Gastrocnemius medialis (tissue), 4 donors: ENCODE measurements at regions not wholly inside any gene's neighbourhood (a gene's known extent, or its start where the extent isn't known, plus 50 kb on each side); places are given as distances from the start of the nearest gene placed in this dataset.

Source experiments
- ATAC-seq, 2 donors: fragments of 150-250 bp; one replicate each; pipeline ENCODE4 v1.9.1; 2016
- DNase-seq, 2 donors: peaks; one replicate each; pipeline ENCODE4 v3.0.0-alpha.2; 2019
- H3K27ac ChIP-seq, 4 donors: fragments of 200-600 bp; sonication (generic); 1 replicate in 1 of 4; 2 replicates in 3 of 4; pipeline ENCODE4 v1.5.1; 2016 to 2018; ENCODE audit warnings: mild to moderate bottlenecking in 2 of 4, moderate library complexity in 1 of 4
- H3K27me3 ChIP-seq, 3 donors: fragments of 200-600 bp; sonication (generic) in 2 of 3; 1 replicate in 1 of 3; 2 replicates in 2 of 3; pipeline versions ENCODE4 v1.5.1 to v1.6.0; 2016 to 2019; ENCODE audit warnings: mild to moderate bottlenecking in 1 of 3, moderate library complexity in 1 of 3
- H3K36me3 ChIP-seq, 2 donors: fragments of 200-600 bp; sonication (generic) in 1 of 2; one replicate each; pipeline ENCODE4 v1.5.1; 2017 to 2018
- H3K4me1 ChIP-seq, 2 donors: fragments of 200-600 bp; sonication (generic) in 1 of 2; one replicate each; pipeline ENCODE4 v1.5.1; 2016 to 2017; ENCODE audit warnings: mild to moderate bottlenecking in 2 of 2
- H3K4me3 ChIP-seq, 4 donors: fragments of 200-600 bp; sonication (generic) in 3 of 4; 1 replicate in 1 of 4; 2 replicates in 3 of 4; pipeline ENCODE4 v1.5.1; 2016 to 2019; ENCODE audit warnings: mild to moderate bottlenecking in 2 of 4
- H3K9me3 ChIP-seq, 3 donors: fragments of 200-600 bp; sonication (generic) in 2 of 3; 1 replicate in 1 of 3; 2 replicates in 2 of 3; pipeline ENCODE4 v1.5.1; 2016 to 2019
- CTCF ChIP-seq, 5 experiments: fragments of 450-650 bp in 3 of 5; fragments of 200-600 bp in 2 of 5; sonication (generic) in 2 of 5; IDR thresholded peaks in 4 of 5; conservative IDR thresholded peaks in 1 of 5; 1 replicate in 4 of 5; 2 replicates in 1 of 5; pipeline ENCODE4 v1.5.1; 2016 to 2019; ENCODE audit warnings: antibody characterized with exemption in 5 of 5, mild to moderate bottlenecking in 3 of 5, moderate library complexity in 3 of 5
- POLR2A ChIP-seq, 2 donors: fragments of 450-650 bp; IDR thresholded peaks; one replicate each; pipeline ENCODE4 v1.6.1; 2017; ENCODE audit warnings: antibody characterized with exemption in 2 of 2, mild to moderate bottlenecking in 2 of 2, moderate library complexity in 2 of 2
- in situ Hi-C, 4 donors: fragments of 200-750 bp; cut with MboI; loops; one replicate each; pipeline versions ENCODE4 v1.15.0 to v1.8.0; 2017; ENCODE audit warnings: low sequenced_read_pairs in 4 of 4
- intact Hi-C: fragments of 100-400 bp; cut with DNase I; formaldehyde crosslinking; loops from one replicate; pipeline ENCODE4 v1.15.1; 2023; ENCODE audit warnings: low total_unique reads

GRCh38 chr3:153439780-153440179 lies 277.8 kb downstream of the RAP2B start:
- in situ Hi-C loops, result no loop called here

GRCh38 chr3:153440311-153440710 lies 278.3 kb downstream of the RAP2B start:
- in situ Hi-C loops (no loop called here), intact Hi-C loops (no loop called here)
- TF ChIP-seq CTCF (IDR thresholded peaks at IDR 0.05 in 4 of 5, conservative IDR thresholded peaks at IDR 0.05 in 1 of 5) (no peak), POLR2A (IDR thresholded peaks at IDR 0.05) (no peak)
- Histone ChIP-seq H3K27me3 (no peaks in the 10 kb centered on the region), H3K9me3 (no peaks in the 10 kb centered on the region), H3K27ac (no peak overlapping the region), H3K4me3 (no peak overlapping the region), H3K4me1 (no peaks in the 10 kb centered on the region), H3K36me3 (no peaks in the 10 kb centered on the region)
- DNase-seq (no peak), ATAC-seq (no peak)

More at GRCh38 chr3:153439780-153440179, 277.8 kb downstream of the RAP2B start:
- ATAC-seq (no peak), DNase-seq (no peak)
- Histone ChIP-seq H3K27ac (no peak overlapping the region), H3K4me1 (no peaks in the 10 kb centered on the region), H3K27me3 (no peaks in the 10 kb centered on the region), H3K4me3 (no peak overlapping the region), H3K36me3 (no peaks in the 10 kb centered on the region), H3K9me3 (no peaks in the 10 kb centered on the region)
- TF ChIP-seq POLR2A (IDR thresholded peaks at IDR 0.05) (no peak), CTCF (IDR thresholded peaks at IDR 0.05 in 4 of 5, conservative IDR thresholded peaks at IDR 0.05 in 1 of 5) (no peak)
- intact Hi-C loops, result no loop called here

GRCh38 chr3:153442386-153442785 lies 280.4 kb downstream of the RAP2B start:
- no peak for ATAC-seq
- in situ Hi-C loops, result no loop called here

GRCh38 chr3:153442799-153443487 lies 280.9 kb downstream of the RAP2B start:
- ATAC-seq, result no peak
- Histone ChIP-seq H3K9me3 (no peaks in the 10 kb centered on the region), H3K4me3 (no peak overlapping the region), H3K36me3 (no peaks in the 10 kb centered on the region), H3K27me3 (no peaks in the 10 kb centered on the region), H3K27ac (no peak overlapping the region), H3K4me1 (no peaks in the 10 kb centered on the region)
- TF ChIP-seq POLR2A (IDR thresholded peaks at IDR 0.05) (no peak), CTCF (IDR thresholded peaks at IDR 0.05 in 4 of 5, conservative IDR thresholded peaks at IDR 0.05 in 1 of 5) (no peak)
- DNase-seq, result no peak
- in situ Hi-C loops (no loop called here), intact Hi-C loops (no loop called here)

More at GRCh38 chr3:153442386-153442785, 280.4 kb downstream of the RAP2B start:
- TF ChIP-seq POLR2A (IDR thresholded peaks at IDR 0.05) (no peak), CTCF (IDR thresholded peaks at IDR 0.05 in 4 of 5, conservative IDR thresholded peaks at IDR 0.05 in 1 of 5) (no peak)
- no peaks in the 10 kb centered on the region for H3K9me3 ChIP-seq
- no peak for DNase-seq
- H3K27me3 ChIP-seq, result no peaks in the 10 kb centered on the region
- H3K4me1 ChIP-seq, result no peaks in the 10 kb centered on the region
- intact Hi-C loops, result no loop called here
- no peak overlapping the region for H3K4me3 ChIP-seq
- H3K36me3 ChIP-seq, result no peaks in the 10 kb centered on the region
- H3K27ac ChIP-seq, result no peak overlapping the region

- Histone ChIP-seq H3K36me3 (no peaks in the 10 kb centered on the region), H3K27ac (no peak overlapping the region), H3K9me3 (no peaks in the 10 kb centered on the region), H3K4me1 (no peaks in the 10 kb centered on the region), H3K4me3 (no peak overlapping the region), H3K27me3 (no peaks in the 10 kb centered on the region)
- intact Hi-C loops (no loop called here), in situ Hi-C loops (no loop called here)
- TF ChIP-seq CTCF (IDR thresholded peaks at IDR 0.05 in 4 of 5, conservative IDR thresholded peaks at IDR 0.05 in 1 of 5), result no peak
- TF ChIP-seq POLR2A (IDR thresholded peaks at IDR 0.05), result no peak
- DNase-seq (no peak), ATAC-seq (no peak)
Observed at GRCh38 chr3:153443961-153444360, 281.9 kb downstream of the RAP2B start.
